Activated CD8-positive, alpha-beta memory T cell treated with anti-CD3 and anti-CD28 coated beads for 24 hours (primary cell): ENCODE measurements at regions not wholly inside any gene's neighbourhood (a gene's known extent, or its start where the extent isn't known, plus 50 kb on each side); places are given as distances from the start of the nearest gene placed in this dataset.
"Not testable (repeated sequence)": the region's sequence is repeated elsewhere in the genome, so short reads cannot be mapped to it uniquely, and the experiment has no call there.

Source experiments
- DNase-seq: peaks from one replicate; pipeline ENCODE4 v3.0.0-alpha.2; 2020

DNA sequence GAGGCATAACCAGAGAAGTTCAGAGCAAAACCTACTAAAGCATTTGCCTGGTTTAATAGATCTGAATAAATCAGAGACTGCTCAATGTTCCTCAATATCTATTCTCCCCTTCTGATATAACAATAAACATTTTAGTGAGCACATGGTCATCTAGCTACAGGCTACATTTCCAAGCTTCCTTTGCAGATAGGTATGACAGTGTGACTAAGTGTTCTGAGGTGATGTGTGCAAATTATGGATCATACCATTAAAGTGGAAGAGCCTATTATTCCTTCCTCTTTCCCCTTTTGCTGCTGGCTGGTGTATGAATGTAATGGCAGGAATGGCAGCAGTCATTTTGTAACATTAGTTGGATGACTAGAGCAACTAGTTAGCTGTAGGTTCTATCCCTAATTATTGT lies 285.8 kb upstream of the RASA1 start:
- no peak for DNase-seq

- no peak for DNase-seq
These were observed 284.5 kb upstream of the RASA1 start for GRCh38 chr5:86983208-86983607.

DNA sequence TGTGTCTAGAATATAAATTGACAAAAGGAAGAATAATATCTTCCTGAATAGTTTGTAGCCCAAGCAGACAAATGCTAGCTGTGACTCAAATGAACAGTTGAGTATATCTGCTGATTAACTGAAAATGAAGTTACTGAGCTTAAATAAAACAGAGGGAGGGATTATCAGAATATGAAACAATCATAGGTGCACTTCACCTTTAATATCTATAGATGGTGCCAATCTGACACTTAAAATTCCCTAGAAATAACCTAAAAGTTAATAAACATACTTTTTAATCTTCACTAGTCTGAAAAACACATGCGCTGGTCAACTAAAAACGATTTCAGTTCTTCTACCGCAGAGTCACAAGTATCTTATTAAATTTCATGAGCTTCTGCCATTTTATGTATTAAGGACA lies 280.8 kb upstream of the RASA1 start:
- no peak for DNase-seq

GRCh38 chr5:86997516-86997915 lies 270.2 kb upstream of the RASA1 start:
- DNase-seq, result no peak

DNA sequence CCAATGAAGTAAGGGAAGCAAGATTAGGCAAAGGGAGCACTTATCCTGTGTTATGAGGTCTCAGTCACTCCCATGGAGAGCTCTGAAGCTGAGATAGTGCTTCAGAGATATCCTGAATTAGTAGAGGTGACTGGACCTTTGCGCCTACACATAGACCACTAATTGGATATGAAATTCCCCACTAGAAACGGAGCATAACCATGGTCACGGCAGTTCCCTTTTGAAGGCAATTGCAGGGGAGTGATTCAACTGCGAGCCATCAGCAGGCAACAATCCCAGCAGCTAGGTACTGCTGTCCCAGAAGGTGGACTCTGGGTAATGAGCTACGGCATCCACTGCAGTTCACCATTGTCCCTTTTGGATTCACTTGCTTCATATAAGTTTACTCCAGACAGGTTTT lies 267.7 kb upstream of the RASA1 start:
- DNase-seq, result no peak

DNA sequence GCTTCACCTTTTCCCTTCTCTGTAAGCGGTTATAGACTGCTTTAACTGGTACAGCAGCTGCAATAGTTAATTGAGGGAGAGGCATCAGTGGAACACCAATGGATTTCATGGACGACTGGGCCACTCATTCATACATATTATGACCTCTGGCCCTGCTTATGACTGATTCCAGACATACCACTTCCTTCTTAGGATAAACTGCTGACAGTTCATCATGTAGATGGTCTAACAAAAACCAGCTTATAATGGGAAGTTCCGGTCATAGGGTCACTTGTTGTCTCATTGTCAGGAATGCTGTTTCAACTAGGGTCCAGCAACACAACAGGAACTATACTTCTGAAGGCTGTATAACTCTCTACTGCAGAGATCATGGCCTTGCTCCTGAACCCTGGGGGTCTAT lies 265.2 kb upstream of the RASA1 start:
- no peak for DNase-seq

- no peak for DNase-seq
These were observed 263.6 kb upstream of the RASA1 start for GRCh38 chr5:87004101-87004500.

GRCh38 chr5:87007737-87008136 lies 259.9 kb upstream of the RASA1 start:
- DNase-seq, result no peak

DNA sequence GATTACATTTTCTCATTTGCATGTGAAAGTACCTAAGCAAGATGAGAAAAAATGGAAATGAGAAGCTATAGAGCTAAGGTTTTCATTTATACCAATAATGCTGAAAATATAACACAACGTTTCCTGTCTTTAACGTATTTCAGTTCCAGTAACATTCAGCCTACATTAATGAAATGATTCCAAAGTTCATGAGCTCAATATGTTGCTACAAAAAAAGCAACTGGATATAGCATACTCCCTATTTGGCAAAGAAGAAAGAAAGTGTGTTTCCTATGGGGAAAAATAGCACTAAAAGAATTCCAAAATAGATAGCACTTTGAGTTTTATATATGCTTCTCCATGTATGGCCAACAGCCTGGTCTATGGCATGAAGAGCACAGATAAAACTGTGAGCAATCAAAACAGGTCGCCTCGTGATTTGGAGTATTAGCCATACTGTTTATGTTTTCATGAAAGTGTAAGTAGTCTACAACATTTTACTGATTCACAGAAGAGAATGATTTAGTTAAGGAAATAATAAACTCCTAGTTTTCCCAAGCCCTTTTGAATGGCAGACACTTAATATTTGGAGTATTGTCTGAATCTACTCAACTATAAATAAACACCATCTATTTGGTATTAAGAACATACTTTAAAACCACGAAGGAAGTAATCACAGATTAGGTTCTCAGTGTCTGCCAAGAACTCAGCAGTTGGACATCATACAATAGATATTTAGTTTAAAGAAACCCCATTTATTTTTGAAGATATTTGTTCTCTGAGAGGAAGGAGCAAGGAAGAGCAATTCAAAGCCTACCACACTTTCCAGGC lies 258.7 kb upstream of the RASA1 start:
- DNase-seq, result no peak

DNA sequence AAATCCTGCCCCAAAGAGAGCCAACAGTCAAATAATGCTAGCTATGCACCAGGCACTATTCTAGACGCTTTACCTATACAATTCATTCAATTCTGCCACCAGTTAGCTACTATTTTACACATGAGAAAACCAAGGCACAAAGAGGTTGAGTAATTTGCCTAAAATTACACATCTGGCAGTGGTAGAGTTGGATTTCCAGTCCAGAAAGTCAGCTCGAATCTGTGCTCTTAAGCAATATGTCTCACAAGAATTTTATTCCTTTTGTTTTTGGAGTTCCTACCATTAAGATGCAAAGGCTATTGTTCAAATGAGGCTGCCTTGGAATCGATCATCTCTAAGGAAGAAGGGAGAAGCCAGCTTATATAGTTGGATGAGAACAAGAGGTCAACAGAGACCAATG lies 256.9 kb upstream of the RASA1 start:
- DNase-seq, result no peak

- no peak for DNase-seq
These were observed 251.8 kb upstream of the RASA1 start for GRCh38 chr5:87015901-87016300.

DNA sequence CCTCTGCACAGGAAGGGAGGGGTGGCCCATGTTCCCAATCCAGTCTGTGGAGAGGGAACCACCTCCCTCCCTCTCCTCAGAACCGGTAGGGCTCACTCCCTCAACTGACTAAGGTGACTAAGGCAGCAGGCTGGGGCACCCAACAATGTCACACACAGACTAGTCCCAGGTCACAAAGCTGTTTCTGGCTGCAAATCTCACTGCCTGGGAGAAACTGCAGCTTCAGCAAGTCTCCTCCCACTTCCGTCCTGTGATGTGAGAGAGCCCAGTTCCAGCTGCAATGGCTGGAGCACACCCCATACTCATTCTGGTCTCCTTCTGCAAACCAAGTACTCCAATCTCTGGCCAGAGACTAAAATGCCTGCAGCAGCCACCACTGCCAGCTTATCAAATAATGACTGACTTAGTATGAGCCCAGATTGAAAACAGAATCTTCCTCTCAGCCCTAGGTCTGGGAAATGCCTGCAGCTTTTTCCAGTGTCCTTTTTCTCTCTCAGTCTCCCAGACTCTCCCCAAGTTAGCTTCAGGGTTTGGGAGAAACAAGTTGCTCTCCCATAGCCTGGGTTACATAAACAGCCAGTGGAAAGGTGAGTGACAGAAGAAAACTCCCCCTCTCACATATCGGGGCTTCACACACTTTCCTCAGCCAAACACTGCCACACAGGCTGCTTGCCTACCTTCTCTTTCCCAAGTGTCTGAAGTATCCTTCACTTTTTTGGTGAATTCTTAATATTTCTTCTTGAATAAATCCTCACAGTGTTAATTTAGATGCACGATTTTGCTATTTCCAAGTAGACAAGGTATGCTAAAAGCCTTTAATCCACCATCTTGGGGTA lies 247.4 kb upstream of the RASA1 start:
- peak; percentile 57 for DNase-seq

DNA sequence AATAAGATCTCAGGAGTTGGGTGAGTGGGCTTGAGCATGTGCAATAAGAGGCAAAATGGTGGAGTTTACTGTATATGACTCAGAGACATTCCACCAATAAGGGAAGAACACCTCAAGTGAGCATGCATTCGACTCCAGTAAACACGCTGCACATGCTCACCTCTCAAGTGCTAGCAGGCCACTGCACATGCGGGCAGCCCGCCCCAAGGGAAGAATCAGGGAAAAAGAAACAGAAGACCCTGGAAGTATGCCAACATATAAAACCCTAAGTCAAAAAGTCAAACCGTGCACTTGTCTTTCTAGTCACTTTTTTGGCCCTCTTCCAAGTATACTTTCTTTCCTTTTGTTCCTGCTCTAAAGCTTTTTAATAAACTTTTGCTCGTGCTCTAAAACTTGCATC lies 245.3 kb upstream of the RASA1 start:
- DNase-seq, result no peak

DNA sequence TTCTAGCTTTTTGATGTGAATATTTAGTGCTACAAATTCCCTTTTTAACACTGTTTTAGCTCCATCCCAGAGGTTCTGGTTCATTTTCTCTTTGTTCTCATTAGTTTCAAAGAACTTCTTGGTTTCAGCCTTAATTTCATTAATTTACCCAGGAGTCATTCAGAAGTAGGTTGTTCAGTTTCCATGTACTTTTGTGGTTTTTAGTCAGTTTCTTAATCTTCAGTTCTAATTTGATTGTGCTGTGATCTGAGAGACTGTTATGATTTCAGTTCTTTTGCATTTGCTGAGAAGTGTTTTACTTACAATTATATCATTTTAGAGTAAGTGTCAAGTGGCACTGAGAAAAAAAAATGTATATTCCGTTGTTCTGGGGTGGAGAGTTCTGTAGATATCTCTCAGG lies 240.1 kb upstream of the RASA1 start:
- DNase-seq, result no peak

DNA sequence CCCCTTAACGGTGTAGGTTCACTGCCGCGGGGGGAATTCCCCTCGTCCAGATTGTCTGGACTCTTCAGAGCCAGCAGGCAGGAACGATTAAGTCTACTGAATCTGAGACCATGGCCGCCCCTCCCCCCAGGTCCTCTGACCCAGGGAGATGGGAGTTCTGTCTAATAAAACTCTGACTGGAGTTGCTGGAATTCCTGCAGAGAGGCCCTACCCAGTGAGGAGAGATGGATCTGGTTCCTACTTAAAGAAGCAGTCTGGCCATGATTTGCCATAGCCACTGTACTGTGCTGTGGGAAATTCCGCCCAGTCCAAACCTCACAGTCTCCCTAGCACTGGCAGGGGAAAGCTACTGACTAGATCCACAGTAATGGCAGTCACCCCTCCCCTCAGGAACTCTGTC lies 237.7 kb upstream of the RASA1 start:
- DNase-seq, result no peak

GRCh38 chr5:87030699-87031098 lies 237.0 kb upstream of the RASA1 start:
- no peak for DNase-seq

DNA sequence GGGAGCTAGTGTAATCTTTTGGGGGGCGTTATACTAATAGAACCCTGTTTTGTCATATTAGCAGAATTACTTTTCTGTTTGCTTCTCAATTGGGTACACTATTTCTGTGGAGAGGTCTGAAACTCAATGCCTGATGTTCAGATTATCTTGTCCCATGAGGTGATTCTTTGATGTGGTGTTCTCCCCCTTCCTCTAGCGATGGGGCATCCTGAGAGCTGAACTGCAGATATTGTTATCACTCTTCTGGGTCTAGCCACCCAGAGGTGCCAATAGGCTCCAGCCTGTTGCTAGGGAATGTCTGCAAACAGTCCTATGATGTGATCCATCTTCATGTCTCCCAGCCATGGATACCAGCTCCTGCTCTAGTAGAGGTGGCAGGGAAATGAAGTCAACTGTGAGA lies 233.1 kb upstream of the RASA1 start:
- DNase-seq, result no peak

- DNase-seq, result no peak
These were observed 225.1 kb upstream of the RASA1 start for GRCh38 chr5:87042554-87042953.

DNA sequence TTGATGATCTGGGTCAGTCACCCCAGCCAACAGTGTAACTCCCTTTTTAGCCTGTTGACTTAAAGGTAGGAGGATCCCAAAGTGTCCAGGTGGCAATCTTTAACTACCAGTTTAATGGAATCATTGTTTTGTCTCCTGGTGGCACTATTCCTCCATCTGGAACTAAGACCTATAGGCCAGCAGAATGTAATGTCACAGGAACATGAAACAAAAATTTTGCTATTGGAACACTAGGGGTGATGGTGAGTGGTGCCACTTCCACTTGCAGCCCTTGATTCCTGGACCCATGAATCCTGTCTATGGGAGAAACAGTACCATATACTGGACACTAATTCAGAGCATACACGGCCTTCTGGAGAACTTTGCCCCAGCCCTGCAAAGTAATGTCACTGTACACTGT lies 219.5 kb upstream of the RASA1 start:
- no peak for DNase-seq

DNA sequence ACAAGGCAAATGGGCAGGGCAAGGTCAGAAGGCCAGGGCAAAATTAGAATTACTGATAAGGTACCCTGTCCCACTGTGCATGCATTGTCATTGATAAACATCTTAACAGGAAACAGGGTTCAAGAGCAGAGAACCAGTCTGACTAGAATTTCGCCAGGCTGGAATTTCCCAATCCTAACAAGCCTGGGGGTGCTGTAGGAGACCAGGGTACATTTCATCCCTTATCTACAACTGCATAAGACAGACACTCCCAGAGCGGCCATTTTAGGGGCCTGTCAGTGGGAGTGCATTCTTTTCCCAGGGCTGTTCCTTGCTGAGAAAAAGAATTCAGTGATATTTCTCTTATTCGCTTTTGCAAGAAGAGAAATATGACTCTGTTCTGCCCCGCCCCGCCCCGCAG lies 218.7 kb upstream of the RASA1 start:
- not testable (repeated sequence) for DNase-seq

DNA sequence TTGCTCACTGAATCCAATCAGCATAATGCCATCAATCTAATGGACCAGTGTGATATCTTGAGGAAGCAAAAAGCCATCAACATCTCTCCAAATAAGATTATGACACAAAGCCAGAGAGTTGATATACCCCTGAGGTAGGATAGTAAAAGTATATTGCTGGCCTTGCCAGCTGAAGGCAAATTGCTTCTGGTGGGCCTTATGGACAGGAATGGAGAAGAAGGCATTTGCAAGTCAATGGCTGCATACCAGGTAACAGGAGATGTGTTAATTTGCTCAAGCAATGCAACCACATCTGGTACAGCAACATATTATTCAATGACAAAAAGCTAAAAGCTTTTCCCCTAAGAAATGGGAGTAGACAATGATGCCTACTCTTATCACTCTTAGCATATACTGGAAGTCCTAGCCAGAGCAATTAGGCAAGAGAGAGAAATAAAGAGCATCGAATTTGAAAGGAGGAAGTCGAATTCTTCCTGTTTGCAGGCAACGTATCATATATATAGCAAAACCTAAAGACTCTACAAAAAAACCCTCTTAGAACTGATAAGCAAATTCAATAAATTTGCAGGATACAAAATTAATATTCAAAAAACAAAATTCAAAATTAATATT lies 216.1 kb upstream of the RASA1 start:
- no peak for DNase-seq

GRCh38 chr5:87053146-87053545 lies 214.5 kb upstream of the RASA1 start:
- DNase-seq, result no peak

DNA sequence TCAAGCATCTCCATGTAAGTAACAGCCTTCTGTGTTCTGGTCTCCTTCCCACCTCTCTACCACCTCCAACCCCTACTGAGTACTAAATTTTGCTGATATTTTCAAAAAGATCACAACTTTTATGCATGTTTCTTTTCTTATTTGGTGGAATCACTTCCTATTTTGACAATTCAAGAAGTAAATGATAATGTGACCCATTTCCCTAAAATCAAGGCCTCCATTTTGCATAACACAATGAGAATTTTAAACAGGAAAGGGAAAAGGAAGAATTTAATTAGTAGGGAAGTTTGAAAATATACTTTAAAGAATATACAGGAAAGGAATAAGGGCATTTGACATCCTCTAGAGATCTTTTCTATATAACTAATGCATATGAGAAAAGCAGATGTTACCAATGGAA lies 212.9 kb upstream of the RASA1 start:
- no peak for DNase-seq

DNA sequence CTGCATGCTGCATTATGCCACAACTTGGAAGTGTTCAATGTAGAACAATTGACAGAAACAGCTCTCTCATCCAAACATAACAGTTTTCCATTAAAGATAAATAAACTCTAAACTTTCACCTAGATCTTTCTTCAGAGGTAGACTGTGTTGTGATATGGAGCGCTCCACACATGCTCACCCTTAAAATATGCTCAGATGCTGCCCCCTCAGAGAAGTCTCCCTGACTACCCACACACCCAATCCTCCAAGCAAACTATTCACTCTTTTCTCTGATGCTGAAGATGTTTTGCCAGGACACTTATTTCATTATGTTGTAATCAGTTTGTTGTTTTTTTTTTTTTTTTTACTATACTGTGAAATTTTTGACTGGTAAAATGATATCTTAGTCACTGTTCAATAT lies 206.6 kb upstream of the RASA1 start:
- DNase-seq, result no peak
